ENCODE measurements at regions not wholly inside any gene's neighbourhood (a gene's known extent, or its start where the extent isn't known, plus 50 kb on each side); places are given as distances from the start of the nearest gene placed in this dataset.

- TF ChIP-seq NR1H2 (CRISPR knock-in tag; IDR thresholded peaks at IDR 0.05; ENCODE audit: borderline replicate concordance, low read depth) (no peak), FOXK1 (CRISPR knock-in tag; IDR thresholded peaks at IDR 0.05; ENCODE audit: borderline replicate concordance, low read depth) (no peak), SIN3B (IDR thresholded peaks at IDR 0.05; ENCODE audit: low read length) (no peak), NFE2 (CRISPR knock-in tag; IDR thresholded peaks at IDR 0.05) (no peak), ZBTB10 (CRISPR knock-in tag; IDR thresholded peaks at IDR 0.05; ENCODE audit: borderline replicate concordance) (no peak)
Measured at GRCh38 chr18:26667046-26667445, 118.7 kb upstream of the KCTD1 start.
